HG02870 (cell line): ENCODE measurements at regions not wholly inside any gene's neighbourhood (a gene's known extent, or its start where the extent isn't known, plus 50 kb on each side); places are given as distances from the start of the nearest gene placed in this dataset.
"Not testable (repeated sequence)": the region's sequence is repeated elsewhere in the genome, so short reads cannot be mapped to it uniquely, and the experiment has no call there.

ENCODE experiments used
- ATAC-seq: cut with Tn5 transposase; IDR thresholded peaks from one replicate; pipeline ENCODE4 v1.9.1; 2021; ENCODE audit warnings: mild to moderate bottlenecking, moderate library complexity; ENCODE audit not compliant: unreplicated experiment

GRCh38 chr15:62657501-62657900, 385.0 kb upstream of the TPM1 start:
- not testable (repeated sequence) for ATAC-seq

GRCh38 chr15:62658498-62658897, 384.0 kb upstream of the TPM1 start:
- ATAC-seq = peak; percentile 90

- ATAC-seq = no peak
These were observed 379.0 kb upstream of the TPM1 start for GRCh38 chr15:62663547-62663946.

- ATAC-seq = no peak
These were observed 377.1 kb upstream of the TPM1 start for GRCh38 chr15:62665449-62665848.

- no peak for ATAC-seq
These were observed 376.5 kb upstream of the TPM1 start for GRCh38 chr15:62666046-62666445.

- no peak for ATAC-seq
These were observed 370.3 kb upstream of the TPM1 start for GRCh38 chr15:62672268-62672667.

- ATAC-seq = no peak
These were observed 365.7 kb upstream of the TPM1 start for GRCh38 chr15:62676891-62677290.

- ATAC-seq = no peak
These were observed 360.3 kb upstream of the TPM1 start for GRCh38 chr15:62681939-62682896.

- not testable (repeated sequence) for ATAC-seq
These were observed 359.4 kb upstream of the TPM1 start for GRCh38 chr15:62683192-62683591.

- no peak for ATAC-seq
These were observed 358.3 kb upstream of the TPM1 start for GRCh38 chr15:62684123-62684808.

GRCh38 chr15:62691008-62691407, 351.5 kb upstream of the TPM1 start:
- ATAC-seq = no peak

GRCh38 chr15:62697636-62698035, 344.9 kb upstream of the TPM1 start:
- ATAC-seq = no peak

GRCh38 chr15:62698646-62699045, 343.9 kb upstream of the TPM1 start:
- ATAC-seq = no peak

- ATAC-seq = no peak
These were observed 336.2 kb upstream of the TPM1 start for GRCh38 chr15:62706317-62706716.

GRCh38 chr15:62708470-62708869, 334.1 kb upstream of the TPM1 start:
- ATAC-seq = no peak

- no peak for ATAC-seq
These were observed 333.3 kb upstream of the TPM1 start for GRCh38 chr15:62709261-62709660.

GRCh38 chr15:62711691-62712454, 330.7 kb upstream of the TPM1 start:
- ATAC-seq = no peak

GRCh38 chr15:62712455-62712839, 330.1 kb upstream of the TPM1 start:
- ATAC-seq = no peak

- ATAC-seq = no peak
These were observed 326.6 kb upstream of the TPM1 start for GRCh38 chr15:62715946-62716345.

GRCh38 chr15:62717496-62717895, 325.1 kb upstream of the TPM1 start:
- no peak for ATAC-seq

GRCh38 chr15:62719316-62719715, 323.2 kb upstream of the TPM1 start:
- no peak for ATAC-seq
